ENCODE measurements at regions not wholly inside any gene's neighbourhood (a gene's known extent, or its start where the extent isn't known, plus 50 kb on each side); places are given as distances from the start of the nearest gene placed in this dataset.
"Not testable (repeated sequence)": the region's sequence is repeated elsewhere in the genome, so short reads cannot be mapped to it uniquely, and the experiment has no call there.

DNA sequence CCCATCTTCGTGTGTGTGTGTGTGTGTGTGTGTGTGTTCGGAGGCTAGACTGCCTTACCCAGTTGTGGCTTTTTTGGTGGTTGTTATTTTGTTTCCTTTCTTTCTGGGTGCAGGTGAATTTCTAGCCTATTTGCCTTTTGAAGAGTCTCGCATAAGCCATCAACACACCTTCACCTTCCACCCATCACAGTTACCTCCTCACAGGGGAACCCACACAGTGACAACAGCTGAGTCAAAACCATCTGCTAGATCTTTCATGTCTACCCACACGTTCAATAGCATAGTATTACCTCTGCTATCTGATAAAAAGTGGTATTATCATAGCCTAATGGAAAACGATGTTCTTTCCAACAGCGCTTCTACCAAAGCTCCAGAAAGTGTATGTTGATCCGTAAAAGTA, 303.2 kb upstream of the TMTC4 start:
- no peaks in the 10 kb centered on the region for H3K27me3 Mint-ChIP-seq (ENCODE audit: insufficient read depth, unreplicated experiment)
- H3K36me3 Mint-ChIP-seq (ENCODE audit: insufficient read depth, unreplicated experiment), result no peaks in the 10 kb centered on the region
- intact Hi-C loops (cut with micrococcal nuclease), result no loop called here
- no peaks in the 10 kb centered on the region for H3K4me1 Mint-ChIP-seq (ENCODE audit: insufficient read depth, unreplicated experiment)
- TF ChIP-seq, protein P1, sequence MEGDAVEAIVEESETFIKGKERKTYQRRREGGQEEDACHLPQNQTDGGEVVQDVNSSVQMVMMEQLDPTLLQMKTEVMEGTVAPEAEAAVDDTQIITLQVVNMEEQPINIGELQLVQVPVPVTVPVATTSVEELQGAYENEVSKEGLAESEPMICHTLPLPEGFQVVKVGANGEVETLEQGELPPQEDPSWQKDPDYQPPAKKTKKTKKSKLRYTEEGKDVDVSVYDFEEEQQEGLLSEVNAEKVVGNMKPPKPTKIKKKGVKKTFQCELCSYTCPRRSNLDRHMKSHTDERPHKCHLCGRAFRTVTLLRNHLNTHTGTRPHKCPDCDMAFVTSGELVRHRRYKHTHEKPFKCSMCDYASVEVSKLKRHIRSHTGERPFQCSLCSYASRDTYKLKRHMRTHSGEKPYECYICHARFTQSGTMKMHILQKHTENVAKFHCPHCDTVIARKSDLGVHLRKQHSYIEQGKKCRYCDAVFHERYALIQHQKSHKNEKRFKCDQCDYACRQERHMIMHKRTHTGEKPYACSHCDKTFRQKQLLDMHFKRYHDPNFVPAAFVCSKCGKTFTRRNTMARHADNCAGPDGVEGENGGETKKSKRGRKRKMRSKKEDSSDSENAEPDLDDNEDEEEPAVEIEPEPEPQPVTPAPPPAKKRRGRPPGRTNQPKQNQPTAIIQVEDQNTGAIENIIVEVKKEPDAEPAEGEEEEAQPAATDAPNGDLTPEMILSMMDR (IDR thresholded peaks at IDR 0.05; ENCODE audit: unreplicated experiment), result no peak
- CTCF ChIA-PET, result interaction anchor here (0.7 kb wide), 2 partner anchors 906 to 1923 kb away, joined by 3 to 4 read pairs; no protein-coding TSS in a partner anchor
- POLR2A ChIA-PET, result no interaction called here
- no TSS peak for BruUV-seq (replicated peaks)
- DNase-seq (ENCODE audit: unreplicated experiment), result no peak
- H3K4me3 Mint-ChIP-seq (ENCODE audit: unreplicated experiment), result no peak overlapping the region
- H3K9me3 Mint-ChIP-seq (ENCODE audit: unreplicated experiment), result no peaks in the 10 kb centered on the region
- no peak overlapping the region for H3K27ac Mint-ChIP-seq (ENCODE audit: low read depth, unreplicated experiment)

DNA sequence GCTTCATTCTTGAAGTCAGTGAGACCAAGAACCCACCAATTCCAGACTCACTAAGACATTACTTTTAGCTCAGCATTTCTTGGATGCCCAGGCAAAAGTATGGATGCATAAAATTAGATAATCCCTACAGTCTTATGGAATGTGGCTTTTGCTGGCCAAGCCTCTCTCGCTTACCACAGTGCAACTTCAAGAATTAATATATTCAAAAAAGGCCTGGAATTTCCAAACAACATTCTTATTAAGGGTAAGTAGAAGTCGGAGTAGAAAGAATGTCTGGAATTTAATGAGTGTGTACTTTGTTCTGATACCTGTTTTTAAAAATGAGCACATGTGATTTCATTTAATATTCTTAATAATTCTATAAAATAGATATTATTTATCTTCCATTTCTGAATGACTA, 302.4 kb upstream of the TMTC4 start:
- POLR2A ChIA-PET, result interaction anchor here (0.7 kb wide), 1 partner anchor 831 kb away, joined by 3 read pairs; no protein-coding TSS in a partner anchor

DNA sequence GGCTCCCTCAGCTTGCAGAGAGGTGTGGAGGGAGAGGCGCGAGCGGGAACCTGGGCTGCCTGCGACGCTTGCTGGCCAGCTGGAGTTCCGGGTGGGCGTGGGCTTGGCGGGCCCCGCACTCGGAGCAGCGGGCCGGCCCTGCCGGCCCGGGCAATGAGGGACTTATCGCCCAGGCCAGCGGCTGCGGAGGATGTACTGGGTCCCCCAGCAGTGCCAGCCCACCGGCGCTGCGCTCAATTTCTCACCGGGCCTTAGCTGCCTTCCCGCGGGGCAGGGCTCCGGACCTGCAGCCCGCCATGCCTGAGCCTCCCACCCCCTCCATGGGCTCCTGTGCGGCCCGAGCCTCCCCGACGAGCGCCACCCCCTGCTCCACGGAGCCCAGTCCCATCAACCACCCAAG, 301.1 kb upstream of the TMTC4 start:
- DNase-seq (ENCODE audit: unreplicated experiment); H3K4me1 Mint-ChIP-seq (ENCODE audit: insufficient read depth, unreplicated experiment); H3K27ac Mint-ChIP-seq (ENCODE audit: low read depth, unreplicated experiment); intact Hi-C loops (cut with micrococcal nuclease); H3K36me3 Mint-ChIP-seq (ENCODE audit: insufficient read depth, unreplicated experiment); H3K27me3 Mint-ChIP-seq (ENCODE audit: insufficient read depth, unreplicated experiment); H3K4me3 Mint-ChIP-seq (ENCODE audit: unreplicated experiment); CTCF ChIA-PET; H3K9me3 Mint-ChIP-seq (ENCODE audit: unreplicated experiment); BruUV-seq (replicated peaks): not testable (repeated sequence)
- POLR2A ChIA-PET, result interaction anchor here (1.0 kb wide), 1 partner anchor 8 kb away, joined by 5 read pairs; no protein-coding TSS in a partner anchor

More for the DNA sequence above, 302.4 kb upstream of the TMTC4 start:
- no peak for DNase-seq (ENCODE audit: unreplicated experiment)
- TF ChIP-seq, protein P1 (IDR thresholded peaks at IDR 0.05; ENCODE audit: unreplicated experiment), result no peak
- Mint-ChIP-seq H3K36me3 (ENCODE audit: insufficient read depth, unreplicated experiment) (no peaks in the 10 kb centered on the region), H3K9me3 (ENCODE audit: unreplicated experiment) (no peaks in the 10 kb centered on the region), H3K4me1 (ENCODE audit: insufficient read depth, unreplicated experiment) (no peaks in the 10 kb centered on the region), H3K4me3 (ENCODE audit: unreplicated experiment) (no peak overlapping the region), H3K27me3 (ENCODE audit: insufficient read depth, unreplicated experiment) (no peaks in the 10 kb centered on the region), H3K27ac (ENCODE audit: low read depth, unreplicated experiment) (no peak overlapping the region)
- BruUV-seq (replicated peaks), result no TSS peak
- intact Hi-C loops (cut with micrococcal nuclease), result no loop called here
- CTCF ChIA-PET, result interaction anchor here (0.7 kb wide), 1 partner anchor 1923 kb away, joined by 3 read pairs; no protein-coding TSS in a partner anchor

DNA sequence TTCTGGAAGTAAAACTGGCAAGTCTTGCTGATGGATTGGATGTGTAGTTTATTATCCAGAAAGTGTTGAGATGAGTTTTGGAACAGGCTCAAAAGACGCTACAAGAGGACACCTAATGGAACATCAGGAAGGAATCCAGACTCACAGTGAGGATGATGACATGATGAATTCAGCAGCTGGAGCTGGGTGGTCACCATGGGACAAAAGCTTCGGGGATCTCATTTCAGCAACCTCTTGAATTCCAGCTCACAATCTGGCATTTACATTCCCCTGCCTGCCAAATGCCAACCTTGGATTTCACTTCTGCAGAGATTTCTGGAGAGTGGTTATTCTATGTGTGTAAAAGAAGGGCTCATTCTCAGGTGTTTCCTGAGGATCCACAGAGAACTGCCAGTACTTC, 288.0 kb upstream of the TMTC4 start:
- ChIA-PET POLR2A (no interaction called here), CTCF (interaction anchor here (0.6 kb wide), 2 partner anchors 32 to 198 kb away, joined by 3 to 7 read pairs; no protein-coding TSS in a partner anchor)
- TF ChIP-seq, protein P1 (IDR thresholded peaks at IDR 0.05; ENCODE audit: unreplicated experiment), result no peak
- H3K27me3 Mint-ChIP-seq (ENCODE audit: insufficient read depth, unreplicated experiment), result no peaks in the 10 kb centered on the region
- intact Hi-C loops (cut with micrococcal nuclease), result no loop called here
- H3K27ac Mint-ChIP-seq (ENCODE audit: low read depth, unreplicated experiment), result no peak overlapping the region
- BruUV-seq (replicated peaks), result no TSS peak
- H3K9me3 Mint-ChIP-seq (ENCODE audit: unreplicated experiment), result peaks cover 8% of the 10 kb centered on the region
- H3K4me3 Mint-ChIP-seq (ENCODE audit: unreplicated experiment), result no peak overlapping the region
- H3K36me3 Mint-ChIP-seq (ENCODE audit: insufficient read depth, unreplicated experiment), result no peaks in the 10 kb centered on the region
- no peak for DNase-seq (ENCODE audit: unreplicated experiment)
- no peaks in the 10 kb centered on the region for H3K4me1 Mint-ChIP-seq (ENCODE audit: insufficient read depth, unreplicated experiment)

DNA sequence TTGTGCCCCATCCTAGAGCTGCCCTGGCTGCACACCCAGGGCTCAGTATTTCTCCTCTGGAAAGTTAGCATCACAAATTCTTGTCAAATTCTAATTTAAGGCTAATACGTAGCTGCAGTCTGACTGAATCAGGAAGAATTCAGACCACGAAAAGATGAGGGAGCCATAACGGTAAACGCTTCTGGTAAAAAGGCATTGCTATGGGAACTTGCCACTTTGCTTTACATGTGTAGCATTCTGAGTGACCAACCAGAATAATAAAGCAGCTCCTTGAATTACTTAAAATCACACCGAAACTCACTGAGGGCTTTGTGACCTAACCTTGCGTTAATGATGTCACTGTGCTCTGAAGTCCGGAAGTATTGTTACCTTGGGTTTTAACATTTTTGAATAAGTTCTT, 286.6 kb upstream of the TMTC4 start:
- Mint-ChIP-seq H3K4me1 (ENCODE audit: insufficient read depth, unreplicated experiment) (no peaks in the 10 kb centered on the region), H3K27me3 (ENCODE audit: insufficient read depth, unreplicated experiment) (no peaks in the 10 kb centered on the region), H3K9me3 (ENCODE audit: unreplicated experiment) (peaks cover 8% of the 10 kb centered on the region), H3K27ac (ENCODE audit: low read depth, unreplicated experiment) (no peak overlapping the region), H3K4me3 (ENCODE audit: unreplicated experiment) (no peak overlapping the region), H3K36me3 (ENCODE audit: insufficient read depth, unreplicated experiment) (no peaks in the 10 kb centered on the region)
- intact Hi-C loops (cut with micrococcal nuclease), result no loop called here
- ChIA-PET POLR2A (no interaction called here), CTCF (interaction anchor here (0.6 kb wide), 1 partner anchor 1178 kb away, joined by 3 read pairs; no protein-coding TSS in a partner anchor)
- no peak for DNase-seq (ENCODE audit: unreplicated experiment)
- BruUV-seq (replicated peaks), result no TSS peak
- TF ChIP-seq, protein P1 (IDR thresholded peaks at IDR 0.05; ENCODE audit: unreplicated experiment), result no peak
